Epithelial cell of prostate (primary cell): ENCODE measurements at regions not wholly inside any gene's neighbourhood (a gene's known extent, or its start where the extent isn't known, plus 50 kb on each side); places are given as distances from the start of the nearest gene placed in this dataset.
"Not testable (repeated sequence)": the region's sequence is repeated elsewhere in the genome, so short reads cannot be mapped to it uniquely, and the experiment has no call there.

Experiments
- DNase-seq: peaks from one replicate; pipeline ENCODE4 v3.0.0-alpha.2; 2011; ENCODE audit warnings: low read depth, low spot score
- H3K27ac ChIP-seq: fragments of 450-650 bp; 2 replicates; pipeline ENCODE4 v1.5.1; 2017; ENCODE audit warnings: mild to moderate bottlenecking

GRCh38 chr1:181169281-181169865, 80.9 kb downstream of the IER5 start:
- no peak overlapping the region for H3K27ac ChIP-seq
- no peak for DNase-seq

- H3K27ac ChIP-seq, result no peak overlapping the region
- no peak for DNase-seq
Observed at GRCh38 chr1:181170194-181170593, 81.7 kb downstream of the IER5 start.

- H3K27ac ChIP-seq, result no peak overlapping the region
- no peak for DNase-seq
Observed at GRCh38 chr1:181172082-181172481, 83.6 kb downstream of the IER5 start.

GRCh38 chr1:181173761-181174447, 85.4 kb downstream of the IER5 start:
- no peak overlapping the region for H3K27ac ChIP-seq
- no peak for DNase-seq

- no peak for DNase-seq
- no peak overlapping the region for H3K27ac ChIP-seq
Observed at GRCh38 chr1:181174861-181175260, 86.4 kb downstream of the IER5 start.

- no peak overlapping the region for H3K27ac ChIP-seq
- DNase-seq, result no peak
Observed at GRCh38 chr1:181175356-181175910, 86.9 kb downstream of the IER5 start.

GRCh38 chr1:181175955-181176354, 87.5 kb downstream of the IER5 start:
- H3K27ac ChIP-seq, result no peak overlapping the region
- no peak for DNase-seq

- no peak overlapping the region for H3K27ac ChIP-seq
- DNase-seq, result no peak
Observed at GRCh38 chr1:181178241-181178879, 89.9 kb downstream of the IER5 start.

GRCh38 chr1:181179279-181179986, 90.9 kb downstream of the IER5 start:
- DNase-seq, result no peak
- H3K27ac ChIP-seq, result no peak overlapping the region

- DNase-seq, result no peak
- no peak overlapping the region for H3K27ac ChIP-seq
Observed at GRCh38 chr1:181179987-181180365, 91.5 kb downstream of the IER5 start.

GRCh38 chr1:181180407-181181031, 92.0 kb downstream of the IER5 start:
- DNase-seq, result no peak
- H3K27ac ChIP-seq, result no peak overlapping the region

- H3K27ac ChIP-seq, result no peak overlapping the region
- no peak for DNase-seq
Observed at GRCh38 chr1:181181792-181182585, 93.5 kb downstream of the IER5 start.

- no peak overlapping the region for H3K27ac ChIP-seq
- no peak for DNase-seq
Observed at GRCh38 chr1:181184621-181185020, 96.1 kb downstream of the IER5 start.

GRCh38 chr1:181185461-181185860, 97.0 kb downstream of the IER5 start:
- H3K27ac ChIP-seq, result no peak overlapping the region
- DNase-seq, result no peak

- H3K27ac ChIP-seq, DNase-seq: not testable (repeated sequence)
Observed at GRCh38 chr1:181186133-181186532, 97.6 kb downstream of the IER5 start.

GRCh38 chr1:181187337-181188126, 99.0 kb downstream of the IER5 start:
- H3K27ac ChIP-seq, result no peak overlapping the region
- no peak for DNase-seq

GRCh38 chr1:181189245-181189644, 100.7 kb downstream of the IER5 start:
- no peak for DNase-seq
- H3K27ac ChIP-seq, result no peak overlapping the region

- DNase-seq, result no peak
- no peak overlapping the region for H3K27ac ChIP-seq
Observed at GRCh38 chr1:181189691-181190363, 101.3 kb downstream of the IER5 start.
